Muscle layer of colon (tissue), 2 donors: ENCODE measurements at regions not wholly inside any gene's neighbourhood (a gene's known extent, or its start where the extent isn't known, plus 50 kb on each side); places are given as distances from the start of the nearest gene placed in this dataset.

Source experiments
- H3K27ac ChIP-seq: one replicate; pipeline ENCODE4 v1.7.0; 2013; ENCODE audit warnings: low read depth, mild to moderate bottlenecking, low read length, moderate library complexity
- H3K27me3 ChIP-seq, 2 donors: one replicate each; pipeline ENCODE4 v1.7.0; 2013; ENCODE audit warnings: low read length in 2 of 2, mild to moderate bottlenecking in 2 of 2; ENCODE audit not compliant: insufficient read depth in 2 of 2, control insufficient read depth in 1 of 2
- H3K36me3 ChIP-seq: one replicate; pipeline ENCODE4 v1.7.0; 2013; ENCODE audit warnings: mild to moderate bottlenecking, low read length; ENCODE audit not compliant: insufficient read depth
- H3K4me1 ChIP-seq: one replicate; pipeline ENCODE4 v1.7.0; 2013; ENCODE audit warnings: mild to moderate bottlenecking, low read length; ENCODE audit not compliant: insufficient read depth
- H3K4me3 ChIP-seq, 2 donors: one replicate each; pipeline ENCODE4 v1.7.0; 2013; ENCODE audit warnings: low read length in 2 of 2, low read depth in 1 of 2, mild to moderate bottlenecking in 1 of 2, moderate library complexity in 1 of 2
- H3K9ac ChIP-seq: one replicate; pipeline ENCODE4 v1.7.0; 2013; ENCODE audit warnings: low read length
- H3K9me3 ChIP-seq: one replicate; pipeline ENCODE4 v1.7.0; 2013; ENCODE audit warnings: mild to moderate bottlenecking, low read length
- donor health status: abdominal sarcoma.
- donor health status: Adenocarcinoma of cecum.

DNA sequence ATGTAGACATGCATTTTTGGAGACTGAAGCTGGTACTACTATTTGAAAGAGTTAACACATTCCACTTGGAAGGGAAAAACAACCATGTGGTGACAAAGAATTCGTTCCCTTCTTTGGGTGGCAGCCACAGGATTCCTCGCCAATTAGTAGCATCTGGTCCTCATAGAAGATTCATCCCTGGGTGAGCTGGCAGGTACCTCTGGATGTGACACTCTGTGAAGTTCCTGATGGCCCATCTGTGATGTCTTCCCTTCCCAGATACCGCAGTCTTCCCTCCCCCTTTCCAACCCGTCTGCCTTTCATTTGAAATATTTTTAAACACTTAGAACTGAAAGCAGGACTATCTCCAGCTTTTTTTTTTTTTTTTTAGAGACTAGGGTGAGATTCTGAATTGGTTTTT, 569.5 kb downstream of the TYW1 start:
- Histone ChIP-seq H3K9ac (no peak overlapping the region), H3K4me3 (no peak overlapping the region), H3K4me1 (peaks cover 13% of the 10 kb centered on the region), H3K9me3 (no peaks in the 10 kb centered on the region), H3K27me3 (no peaks in the 10 kb centered on the region), H3K27ac (no peak overlapping the region), H3K36me3 (no peaks in the 10 kb centered on the region)

DNA sequence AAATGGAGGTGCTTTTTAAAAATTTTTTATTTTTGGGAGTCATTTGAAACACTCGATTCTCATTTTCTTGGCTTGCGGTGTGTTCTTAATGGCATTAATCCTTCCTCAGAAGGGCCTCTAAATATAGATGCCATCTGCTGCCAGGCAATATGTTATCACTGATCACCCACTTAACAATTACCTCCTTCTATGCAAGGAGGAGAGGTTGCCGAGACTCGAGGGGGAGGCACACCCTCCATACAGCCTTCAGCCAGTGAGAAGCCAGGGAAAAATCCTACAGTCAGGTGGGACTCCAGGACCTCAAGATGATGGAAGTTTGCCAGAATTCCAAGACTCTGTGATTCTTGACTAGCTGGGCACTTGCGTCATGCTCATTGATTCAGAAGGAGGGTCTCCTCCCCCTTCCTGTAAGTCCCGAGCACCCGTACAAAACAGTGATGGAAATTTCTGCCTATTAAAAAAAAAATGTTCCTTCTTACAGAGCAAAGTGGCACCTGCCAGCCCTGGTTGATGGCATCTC, 574.5 kb downstream of the TYW1 start:
- H3K4me1 ChIP-seq: peaks cover 1% of the 10 kb centered on the region
- H3K27me3 ChIP-seq: no peaks in the 10 kb centered on the region
- H3K36me3 ChIP-seq: no peaks in the 10 kb centered on the region
- no peak overlapping the region for H3K4me3 ChIP-seq
- no peak overlapping the region for H3K27ac ChIP-seq
- H3K9ac ChIP-seq: no peak overlapping the region
- no peaks in the 10 kb centered on the region for H3K9me3 ChIP-seq

DNA sequence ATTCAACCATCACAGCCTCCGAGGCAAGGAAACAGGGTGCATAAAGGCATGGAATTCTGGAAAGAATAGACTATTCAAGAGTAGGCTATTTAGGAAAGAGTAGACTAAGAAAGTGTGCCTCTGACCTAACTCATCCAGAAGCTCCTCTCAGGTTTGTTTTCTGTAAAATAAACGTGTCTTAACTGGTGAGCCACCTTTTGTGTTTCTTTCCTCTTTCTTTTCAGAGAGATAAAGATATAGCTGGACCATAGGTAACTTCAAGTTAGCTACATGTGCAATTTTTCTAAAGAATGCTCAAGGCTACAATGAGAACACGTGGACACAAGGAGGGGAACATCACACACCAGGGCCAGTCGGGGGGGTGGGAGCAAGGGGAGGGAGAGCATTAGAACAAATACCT, 577.0 kb downstream of the TYW1 start:
- Histone ChIP-seq H3K4me3 (no peak overlapping the region), H3K27ac (no peak overlapping the region), H3K9me3 (no peaks in the 10 kb centered on the region), H3K27me3 (no peaks in the 10 kb centered on the region), H3K36me3 (no peaks in the 10 kb centered on the region), H3K4me1 (no peaks in the 10 kb centered on the region), H3K9ac (no peak overlapping the region)

DNA sequence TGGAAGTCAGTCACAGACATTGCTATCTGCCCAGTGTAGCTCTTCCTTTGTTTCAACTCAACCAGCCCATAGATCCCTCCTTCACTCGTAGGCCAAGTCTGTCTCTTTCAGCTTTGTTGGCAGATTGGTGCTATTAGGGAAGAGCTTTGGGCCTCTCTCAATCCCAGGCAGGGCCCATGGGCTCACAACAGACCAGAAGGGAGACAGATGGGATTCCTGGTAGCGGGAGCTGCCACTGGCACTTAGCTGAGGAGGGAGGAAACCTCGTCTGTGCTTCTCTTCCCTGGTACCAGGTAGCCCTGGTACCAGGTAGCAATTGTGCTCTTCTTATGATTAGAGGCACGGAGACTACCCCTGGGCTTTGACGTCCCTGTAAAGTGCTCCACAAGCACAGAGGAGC, 592.0 kb downstream of the TYW1 start:
- H3K9ac ChIP-seq: no peak overlapping the region

DNA sequence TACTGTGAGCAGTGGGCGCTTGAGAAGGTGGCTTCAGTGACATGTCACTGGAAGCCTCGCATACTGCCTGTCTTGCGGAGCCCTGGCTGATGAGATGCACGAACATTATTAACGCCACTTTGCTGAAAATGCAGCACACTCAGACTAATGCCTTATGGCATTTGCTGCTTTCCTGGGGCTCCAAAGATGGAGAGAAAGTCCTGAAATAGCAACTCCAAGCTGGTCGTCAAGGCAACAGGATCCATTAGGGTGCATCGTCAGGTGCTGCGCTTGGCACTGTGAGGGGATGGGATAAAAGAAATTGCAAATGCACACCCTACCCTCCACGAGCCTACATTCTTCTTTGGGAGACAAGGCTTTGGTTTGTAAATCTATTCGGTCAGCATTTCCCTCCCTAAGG, 592.5 kb downstream of the TYW1 start:
- Histone ChIP-seq H3K27ac (no peak overlapping the region), H3K4me1 (no peaks in the 10 kb centered on the region), H3K9ac (no peak overlapping the region), H3K27me3 (no peaks in the 10 kb centered on the region), H3K9me3 (no peaks in the 10 kb centered on the region), H3K36me3 (no peaks in the 10 kb centered on the region), H3K4me3 (no peak overlapping the region)

More for the DNA sequence above, 592.0 kb downstream of the TYW1 start:
- Histone ChIP-seq H3K9me3 (no peaks in the 10 kb centered on the region), H3K27ac (no peak overlapping the region), H3K4me1 (no peaks in the 10 kb centered on the region), H3K27me3 (no peaks in the 10 kb centered on the region), H3K36me3 (no peaks in the 10 kb centered on the region), H3K4me3 (no peak overlapping the region)

DNA sequence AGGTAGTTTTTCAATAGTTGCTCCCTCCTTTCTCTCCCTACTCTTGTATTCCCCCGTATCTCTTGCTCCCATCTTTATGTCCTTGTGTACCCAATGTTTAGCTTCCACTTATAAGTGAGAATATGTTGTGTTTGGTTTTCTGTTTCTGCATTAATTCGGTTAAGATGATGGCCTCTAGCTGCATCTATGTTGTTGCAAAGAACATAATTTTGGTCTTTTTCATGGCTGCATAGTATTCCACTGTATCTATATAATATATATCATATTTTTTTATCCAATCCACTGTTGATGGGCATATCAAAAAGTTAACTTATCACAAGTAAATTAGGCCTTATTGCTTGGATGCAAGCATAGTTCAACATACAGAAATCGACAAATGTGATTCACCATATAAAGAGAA, 594.0 kb downstream of the TYW1 start:
- Histone ChIP-seq H3K27ac (no peak overlapping the region), H3K36me3 (no peaks in the 10 kb centered on the region), H3K4me1 (no peaks in the 10 kb centered on the region), H3K27me3 (no peaks in the 10 kb centered on the region), H3K4me3 (no peak overlapping the region), H3K9me3 (no peaks in the 10 kb centered on the region), H3K9ac (no peak overlapping the region)

DNA sequence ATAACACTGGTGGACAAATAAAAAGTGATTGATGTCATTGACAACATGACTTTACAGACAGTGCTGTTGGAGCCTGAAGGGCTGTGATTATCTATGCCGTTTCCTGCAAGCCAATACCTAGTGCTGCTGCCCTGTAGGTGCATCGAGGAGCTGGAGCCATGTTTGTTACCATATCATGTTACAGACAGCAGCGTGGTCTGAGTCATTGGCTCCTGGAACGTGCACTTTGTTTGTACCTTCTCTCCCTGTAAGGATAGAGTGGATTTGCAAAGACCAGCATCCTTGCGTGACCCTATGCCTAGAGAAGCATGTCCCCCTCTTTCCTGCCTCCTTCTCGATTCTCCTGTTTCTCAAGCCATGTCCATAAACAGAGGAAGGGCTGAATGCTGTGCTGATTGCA, 597.2 kb downstream of the TYW1 start:
- H3K27me3 ChIP-seq: no peaks in the 10 kb centered on the region
- H3K36me3 ChIP-seq: no peaks in the 10 kb centered on the region
- no peak overlapping the region for H3K27ac ChIP-seq
- no peaks in the 10 kb centered on the region for H3K4me1 ChIP-seq
- H3K4me3 ChIP-seq: no peak overlapping the region
- H3K9me3 ChIP-seq: no peaks in the 10 kb centered on the region
- H3K9ac ChIP-seq: no peak overlapping the region

DNA sequence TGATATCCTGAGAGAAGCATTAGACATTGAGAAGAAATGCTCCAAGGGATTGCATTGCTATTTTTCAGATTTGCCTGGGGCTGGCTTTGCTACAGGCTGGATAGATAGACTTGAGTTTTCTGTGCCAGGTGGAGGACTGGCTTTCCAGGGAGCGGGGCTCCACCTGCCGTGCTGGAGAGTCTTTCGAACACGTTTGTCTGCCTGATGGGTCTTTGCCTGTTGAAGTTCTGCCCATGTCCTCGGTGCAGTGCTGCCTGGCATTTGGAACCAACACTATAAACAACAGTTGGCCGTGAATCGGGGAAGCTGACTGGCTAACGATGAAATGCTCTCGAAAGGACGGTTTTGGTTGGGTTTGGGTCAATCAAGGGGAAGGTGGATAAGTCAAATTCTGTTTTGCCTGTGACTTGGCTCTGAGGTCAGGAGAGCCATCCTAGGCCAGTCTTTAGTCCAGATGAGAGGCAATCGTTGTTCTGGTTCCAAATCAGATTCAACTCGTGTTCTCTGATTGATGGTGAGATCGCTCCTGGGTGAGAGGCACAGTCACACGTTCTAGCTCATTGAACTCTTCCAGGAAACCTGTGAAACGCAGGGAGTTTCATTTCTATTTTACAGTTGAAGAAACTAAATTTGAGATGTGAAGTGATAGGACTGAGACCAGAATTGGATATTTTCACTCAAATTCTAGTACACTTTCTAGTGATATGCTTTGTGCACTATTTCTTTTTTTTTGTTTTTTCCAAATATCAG, 599.0 kb downstream of the TYW1 start:
- Histone ChIP-seq H3K9me3 (no peaks in the 10 kb centered on the region), H3K27me3 (no peaks in the 10 kb centered on the region), H3K36me3 (no peaks in the 10 kb centered on the region), H3K27ac (no peak overlapping the region), H3K4me1 (no peaks in the 10 kb centered on the region), H3K4me3 (no peak overlapping the region), H3K9ac (no peak overlapping the region)

DNA sequence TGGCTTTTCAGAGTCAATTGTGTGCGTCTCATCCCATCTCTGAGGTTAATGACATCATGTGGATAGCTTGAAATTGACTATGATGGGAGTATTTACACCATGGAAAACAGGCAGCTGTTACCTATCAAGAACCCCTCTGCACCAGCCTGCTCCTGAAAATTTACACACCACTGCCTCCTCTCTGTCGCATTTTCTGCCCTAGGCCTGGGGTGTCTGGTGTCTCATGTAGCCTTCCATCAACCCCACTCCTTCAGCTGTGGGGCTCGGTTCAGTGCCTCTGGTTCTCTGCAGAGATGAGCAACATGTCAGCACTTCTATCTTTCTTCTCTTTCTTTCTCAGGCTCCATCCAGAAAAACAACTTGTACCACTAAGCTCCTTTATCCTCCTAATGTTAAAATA, 600.5 kb downstream of the TYW1 start:
- Histone ChIP-seq H3K36me3 (no peaks in the 10 kb centered on the region), H3K4me1 (no peaks in the 10 kb centered on the region), H3K9me3 (no peaks in the 10 kb centered on the region), H3K27me3 (no peaks in the 10 kb centered on the region), H3K9ac (no peak overlapping the region), H3K4me3 (no peak overlapping the region), H3K27ac (no peak overlapping the region)

DNA sequence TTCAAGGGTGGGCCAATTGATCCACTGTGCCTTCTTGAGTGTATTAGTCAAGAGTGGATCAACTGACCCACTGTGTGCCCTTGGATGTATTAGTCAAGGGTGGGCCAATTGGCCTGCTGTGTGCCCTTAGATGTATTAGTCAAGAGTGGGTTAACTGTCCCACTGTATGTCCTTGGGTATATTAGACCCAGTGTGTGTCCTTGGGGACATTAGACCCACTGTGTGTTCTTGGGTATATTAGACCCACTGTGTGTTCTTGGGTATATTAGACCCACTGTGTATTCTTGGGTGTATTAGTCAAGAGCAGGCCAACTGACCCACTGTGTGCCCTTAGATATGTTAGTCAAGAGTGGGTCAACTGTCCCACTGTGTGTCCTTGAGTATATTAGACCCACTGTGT, 601.8 kb downstream of the TYW1 start:
- Histone ChIP-seq H3K9me3 (no peaks in the 10 kb centered on the region), H3K27me3 (no peaks in the 10 kb centered on the region), H3K4me1 (no peaks in the 10 kb centered on the region), H3K36me3 (no peaks in the 10 kb centered on the region), H3K4me3 (no peak overlapping the region), H3K9ac (no peak overlapping the region), H3K27ac (no peak overlapping the region)

DNA sequence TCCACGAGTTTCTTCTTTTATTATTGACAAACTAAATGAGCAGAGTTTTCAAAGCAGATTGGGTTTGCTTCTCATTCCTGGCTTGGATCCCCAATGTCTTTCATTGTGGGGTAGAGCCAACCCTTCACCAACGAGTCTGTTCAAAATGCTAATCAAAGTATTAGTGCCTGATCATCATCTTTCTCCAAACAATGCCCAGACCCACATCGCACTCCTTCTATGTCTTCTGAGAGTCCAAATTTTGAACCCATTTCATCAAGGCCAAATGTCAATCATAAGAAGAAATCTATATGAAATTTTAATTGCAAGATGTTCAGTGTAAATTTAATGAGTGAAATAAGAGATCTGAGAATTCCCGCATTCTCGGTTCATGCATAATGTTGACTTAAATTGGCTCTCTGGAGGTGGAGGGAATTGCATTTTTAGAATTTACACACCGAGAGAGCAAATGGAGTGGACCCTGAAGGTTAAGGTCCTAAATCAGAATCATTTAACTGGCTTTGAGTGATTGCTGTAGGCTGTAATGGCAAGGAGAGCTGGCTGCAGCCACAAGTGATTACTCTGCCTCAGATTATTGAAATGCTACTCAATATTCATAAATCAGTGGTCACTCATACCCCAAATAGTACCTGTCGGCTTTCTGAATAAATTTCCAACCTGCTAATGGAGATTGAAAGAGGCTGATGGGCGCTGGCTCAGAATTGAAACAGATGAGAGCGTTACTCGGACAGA, 602.9 kb downstream of the TYW1 start:
- Histone ChIP-seq H3K4me1 (no peaks in the 10 kb centered on the region), H3K9me3 (no peaks in the 10 kb centered on the region), H3K4me3 (no peak overlapping the region), H3K9ac (no peak overlapping the region), H3K36me3 (no peaks in the 10 kb centered on the region), H3K27me3 (no peaks in the 10 kb centered on the region), H3K27ac (no peak overlapping the region)
